ENCODE measurements at regions not wholly inside any gene's neighbourhood (a gene's known extent, or its start where the extent isn't known, plus 50 kb on each side); places are given as distances from the start of the nearest gene placed in this dataset.

GRCh38 chr22:22050141-22050775 is 67.7 kb upstream of the TOP3B start:
- no peak for DNase-seq

- DNase-seq: no peak
Observed at GRCh38 chr22:22049684-22050083, 67.1 kb upstream of the TOP3B start.

GRCh38 chr22:22048981-22049531 is 66.5 kb upstream of the TOP3B start:
- DNase-seq: no peak

GRCh38 chr22:22048318-22048942 is 65.8 kb upstream of the TOP3B start:
- DNase-seq: no peak

- no peak for DNase-seq
Observed at GRCh38 chr22:22047776-22048175, 65.2 kb upstream of the TOP3B start.

- DNase-seq: no peak
Observed at GRCh38 chr22:22047266-22047665, 64.7 kb upstream of the TOP3B start.

GRCh38 chr22:22046370-22046769 is 63.8 kb upstream of the TOP3B start:
- DNase-seq: no peak

- no peak for DNase-seq
Observed at GRCh38 chr22:22045571-22046335, 63.2 kb upstream of the TOP3B start.

GRCh38 chr22:22044153-22044552 is 61.6 kb upstream of the TOP3B start:
- no peak for DNase-seq

GRCh38 chr22:22043296-22044078 is 60.9 kb upstream of the TOP3B start:
- DNase-seq: no peak

GRCh38 chr22:22042599-22043295 is 60.2 kb upstream of the TOP3B start:
- DNase-seq: no peak

- no peak for DNase-seq
Observed at GRCh38 chr22:22042009-22042408, 59.4 kb upstream of the TOP3B start.

- DNase-seq: no peak
Observed at GRCh38 chr22:22040908-22041307, 58.3 kb upstream of the TOP3B start.

GRCh38 chr22:22040472-22040871 is 57.9 kb upstream of the TOP3B start:
- no peak for DNase-seq

- no peak for DNase-seq
Observed at GRCh38 chr22:22039286-22040074, 56.9 kb upstream of the TOP3B start.

GRCh38 chr22:22038178-22038880 is 55.7 kb upstream of the TOP3B start:
- DNase-seq: no peak

GRCh38 chr22:22037740-22038139 is 55.2 kb upstream of the TOP3B start:
- no peak for DNase-seq

GRCh38 chr22:22037229-22037628 is 54.6 kb upstream of the TOP3B start:
- DNase-seq: no peak

GRCh38 chr22:22036588-22036987 is 54.0 kb upstream of the TOP3B start:
- no peak for DNase-seq

- DNase-seq: no peak
Observed at GRCh38 chr22:22035771-22036314, 53.3 kb upstream of the TOP3B start.

- DNase-seq: no peak
Observed at GRCh38 chr22:22035203-22035602, 52.6 kb upstream of the TOP3B start.
